ENCODE measurements at regions not wholly inside any gene's neighbourhood (a gene's known extent, or its start where the extent isn't known, plus 50 kb on each side); places are given as distances from the start of the nearest gene placed in this dataset.

- no peak for DNase-seq (ENCODE audit: low read depth in 2 of 2)
Observed at GRCh38 chr6:10248378-10248843, 166.5 kb downstream of the TFAP2A start.

GRCh38 chr6:10237298-10238038, 177.4 kb downstream of the TFAP2A start:
- no peak for DNase-seq (ENCODE audit: low read depth in 2 of 2)

GRCh38 chr6:10235344-10235743, 179.5 kb downstream of the TFAP2A start:
- DNase-seq (ENCODE audit: low read depth in 2 of 2), result no peak

- DNase-seq (ENCODE audit: low read depth in 2 of 2), result no peak
Observed at GRCh38 chr6:10230531-10230930, 184.3 kb downstream of the TFAP2A start.

- no peak for DNase-seq (ENCODE audit: low read depth in 2 of 2)
Observed at GRCh38 chr6:10223841-10224240, 191.0 kb downstream of the TFAP2A start.

GRCh38 chr6:10221178-10221577, 193.7 kb downstream of the TFAP2A start:
- DNase-seq (ENCODE audit: low read depth in 2 of 2), result no peak

GRCh38 chr6:10219510-10219909, 195.4 kb downstream of the TFAP2A start:
- no peak for DNase-seq (ENCODE audit: low read depth in 2 of 2)

- no peak for DNase-seq (ENCODE audit: low read depth in 2 of 2)
Observed at GRCh38 chr6:10217111-10217510, 197.8 kb downstream of the TFAP2A start.

- no peak for DNase-seq (ENCODE audit: low read depth in 2 of 2)
Observed at GRCh38 chr6:10215326-10216110, 199.4 kb downstream of the TFAP2A start.

GRCh38 chr6:10210052-10210451, 204.8 kb downstream of the TFAP2A start:
- no peak for DNase-seq (ENCODE audit: low read depth in 2 of 2)

- DNase-seq (ENCODE audit: low read depth in 2 of 2), result no peak
Observed at GRCh38 chr6:10205892-10206291, 209.0 kb downstream of the TFAP2A start.

- DNase-seq (ENCODE audit: low read depth in 2 of 2), result no peak
Observed at GRCh38 chr6:10205120-10205519, 209.8 kb downstream of the TFAP2A start.

- DNase-seq (ENCODE audit: low read depth in 2 of 2), result no peak
Observed at GRCh38 chr6:10203651-10204050, 211.2 kb downstream of the TFAP2A start.

- DNase-seq (ENCODE audit: low read depth in 2 of 2), result no peak
Observed at GRCh38 chr6:10202581-10202980, 212.3 kb downstream of the TFAP2A start.

- no peak for DNase-seq (ENCODE audit: low read depth in 2 of 2)
Observed at GRCh38 chr6:10201606-10202510, 213.0 kb downstream of the TFAP2A start.

GRCh38 chr6:10196090-10196489, 218.8 kb downstream of the TFAP2A start:
- DNase-seq (ENCODE audit: low read depth in 2 of 2), result no peak

GRCh38 chr6:10194816-10195672, 219.8 kb downstream of the TFAP2A start:
- DNase-seq (ENCODE audit: low read depth in 2 of 2), result no peak

- no peak for DNase-seq (ENCODE audit: low read depth in 2 of 2)
Observed at GRCh38 chr6:10193321-10193720, 221.6 kb downstream of the TFAP2A start.

GRCh38 chr6:10190042-10190441, 224.8 kb downstream of the TFAP2A start:
- no peak for DNase-seq (ENCODE audit: low read depth in 2 of 2)

- DNase-seq (ENCODE audit: low read depth in 2 of 2), result no peak
Observed at GRCh38 chr6:10184371-10185227, 230.3 kb downstream of the TFAP2A start.

Measured in stimulated activated CD8-positive, alpha-beta memory T cell treated with anti-CD3 and anti-CD28 coated beads, Interleukin-7, amount 100 ng/mL, for 1 hour (primary cell).